OCI-LY7 (cell line): ENCODE measurements at regions not wholly inside any gene's neighbourhood (a gene's known extent, or its start where the extent isn't known, plus 50 kb on each side); places are given as distances from the start of the nearest gene placed in this dataset.

ENCODE experiments used
- EZH2phosphoT487 ChIP-seq: fragments of 200-600 bp; sonication (generic); IDR thresholded peaks from 2 replicates; pipeline ENCODE4 v1.6.1; 2018; ENCODE audit warnings: low read depth, borderline replicate concordance, mild to moderate bottlenecking, mixed run types, antibody characterized with exemption, low read length, moderate library complexity, mixed read lengths
- TF ChIP-seq, protein P1 (sequence below): fragments of 200-600 bp; sonication (generic); conservative IDR thresholded peaks from 2 replicates; pipeline ENCODE4 v1.5.1; 2014; ENCODE audit warnings: mild to moderate bottlenecking, antibody characterized with exemption, low read length, moderate library complexity, mixed read lengths

DNA sequence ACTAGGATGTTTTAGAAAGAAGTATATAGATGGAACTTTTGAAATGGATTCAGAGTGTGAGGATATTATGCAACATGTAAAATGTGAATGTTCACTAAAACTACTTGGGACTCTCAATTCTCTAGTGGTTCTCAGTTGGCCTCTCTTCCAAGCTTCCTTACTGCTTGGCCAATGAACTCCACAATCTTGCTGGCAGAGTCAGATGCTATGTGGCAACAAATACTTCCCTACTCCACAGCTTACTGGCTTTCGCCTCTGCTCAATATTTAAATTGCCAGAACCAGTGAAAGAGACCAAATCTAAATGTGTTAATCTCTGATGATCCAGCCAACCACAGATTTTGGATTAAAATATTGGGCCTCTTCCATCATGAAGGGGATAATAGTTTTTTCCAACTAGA is 138.4 kb downstream of the HTR1B start:
- TF ChIP-seq, protein P1, sequence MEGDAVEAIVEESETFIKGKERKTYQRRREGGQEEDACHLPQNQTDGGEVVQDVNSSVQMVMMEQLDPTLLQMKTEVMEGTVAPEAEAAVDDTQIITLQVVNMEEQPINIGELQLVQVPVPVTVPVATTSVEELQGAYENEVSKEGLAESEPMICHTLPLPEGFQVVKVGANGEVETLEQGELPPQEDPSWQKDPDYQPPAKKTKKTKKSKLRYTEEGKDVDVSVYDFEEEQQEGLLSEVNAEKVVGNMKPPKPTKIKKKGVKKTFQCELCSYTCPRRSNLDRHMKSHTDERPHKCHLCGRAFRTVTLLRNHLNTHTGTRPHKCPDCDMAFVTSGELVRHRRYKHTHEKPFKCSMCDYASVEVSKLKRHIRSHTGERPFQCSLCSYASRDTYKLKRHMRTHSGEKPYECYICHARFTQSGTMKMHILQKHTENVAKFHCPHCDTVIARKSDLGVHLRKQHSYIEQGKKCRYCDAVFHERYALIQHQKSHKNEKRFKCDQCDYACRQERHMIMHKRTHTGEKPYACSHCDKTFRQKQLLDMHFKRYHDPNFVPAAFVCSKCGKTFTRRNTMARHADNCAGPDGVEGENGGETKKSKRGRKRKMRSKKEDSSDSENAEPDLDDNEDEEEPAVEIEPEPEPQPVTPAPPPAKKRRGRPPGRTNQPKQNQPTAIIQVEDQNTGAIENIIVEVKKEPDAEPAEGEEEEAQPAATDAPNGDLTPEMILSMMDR, result no peak
- TF ChIP-seq EZH2phosphoT487, result no peak
